Tibial artery (tissue), 4 donors: ENCODE measurements at regions not wholly inside any gene's neighbourhood (a gene's known extent, or its start where the extent isn't known, plus 50 kb on each side); places are given as distances from the start of the nearest gene placed in this dataset.
A peak's percentile ranks its signal among the peaks of the same experiment; 100 is the strongest.

Experiments used
- DNase-seq, 2 donors: peaks; one replicate each; pipeline ENCODE4 v3.0.0-alpha.2; 2019
- H3K27ac ChIP-seq, 2 donors: fragments of 200-600 bp; sonication (generic) in 1 of 2; 1 replicate in 1 of 2; 2 replicates in 1 of 2; pipeline ENCODE4 v1.5.1; 2018 to 2019; ENCODE audit warnings: mild to moderate bottlenecking in 1 of 2
- H3K27me3 ChIP-seq, 2 donors: fragments of 200-600 bp; sonication (generic) in 1 of 2; one replicate each; pipeline versions ENCODE4 v1.5.1 to v1.6.0; 2016 to 2019
- H3K36me3 ChIP-seq, 3 donors: fragments of 200-600 bp; sonication (generic) in 2 of 3; one replicate each; pipeline ENCODE4 v1.5.1; 2016 to 2019; ENCODE audit warnings: mild to moderate bottlenecking in 2 of 3
- H3K4me1 ChIP-seq, 4 donors: fragments of 200-600 bp; sonication (generic) in 2 of 4; 1 replicate in 3 of 4; 2 replicates in 1 of 4; pipeline ENCODE4 v1.5.1; 2016 to 2019
- H3K4me3 ChIP-seq, 2 donors: fragments of 200-600 bp; sonication (generic) in 1 of 2; 1 replicate in 1 of 2; 2 replicates in 1 of 2; pipeline ENCODE4 v1.5.1; 2018 to 2019; ENCODE audit warnings: mild to moderate bottlenecking in 2 of 2
- H3K9me3 ChIP-seq, 3 donors: fragments of 200-600 bp; sonication (generic) in 1 of 3; one replicate each; pipeline ENCODE4 v1.5.1; 2016 to 2019
- CTCF ChIP-seq, 2 experiments: fragments of 200-600 bp in 1 of 2; fragments of 450-650 bp in 1 of 2; IDR thresholded peaks; one replicate each; pipeline ENCODE4 v1.5.1; 2017 to 2019; ENCODE audit warnings: antibody characterized with exemption in 2 of 2, mild to moderate bottlenecking in 1 of 2, moderate library complexity in 1 of 2
- intact Hi-C: fragments of 100-400 bp; cut with DNase I; formaldehyde crosslinking; loops from one replicate; pipeline ENCODE4 v1.15.0; 2023; ENCODE audit warnings: low total_unique reads

- Histone ChIP-seq H3K27ac (peak overlapping the region in 1 of 2 donors; percentile 29), H3K36me3 (no peaks in the 10 kb centered on the region), H3K27me3 (no peaks in the 10 kb centered on the region), H3K4me3 (no peak overlapping the region), H3K4me1 (peaks cover 0 to 45% (median 0%) of the 10 kb centered on the region in 4 donors), H3K9me3 (no peaks in the 10 kb centered on the region)
- intact Hi-C loops = no loop called here
- TF ChIP-seq CTCF (IDR thresholded peaks at IDR 0.05) = no peak
- no peak for DNase-seq
These were observed 99.2 kb upstream of the PIK3CG start for GRCh38 chr7:106765727-106766355.

DNA sequence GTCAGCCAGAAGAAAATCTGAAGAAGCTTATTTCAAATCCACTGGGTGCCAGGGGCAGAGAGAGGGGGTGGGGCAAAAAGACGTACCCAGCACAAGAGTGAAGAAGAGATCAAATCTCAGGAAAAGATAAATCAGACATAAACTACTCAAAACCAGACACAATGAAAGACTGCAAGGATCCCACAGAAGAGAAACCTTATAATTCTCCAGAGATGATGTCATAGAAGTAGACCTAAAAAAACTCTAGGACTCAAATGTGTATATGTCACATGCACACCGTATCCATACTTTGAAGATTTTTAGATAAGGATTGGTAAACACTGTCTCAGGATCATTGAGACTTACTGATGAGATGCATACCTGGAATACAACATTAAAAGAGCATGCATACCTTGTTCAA, 98.5 kb upstream of the PIK3CG start:
- Histone ChIP-seq H3K4me1 (peaks cover 0 to 45% (median 0%) of the 10 kb centered on the region in 4 donors), H3K9me3 (no peaks in the 10 kb centered on the region), H3K36me3 (no peaks in the 10 kb centered on the region), H3K27me3 (no peaks in the 10 kb centered on the region), H3K4me3 (no peak overlapping the region), H3K27ac (peak overlapping the region in 1 of 2 donors; percentile 29)
- intact Hi-C loops = no loop called here
- no peak for DNase-seq
- no peak for TF ChIP-seq CTCF (IDR thresholded peaks at IDR 0.05)

DNA sequence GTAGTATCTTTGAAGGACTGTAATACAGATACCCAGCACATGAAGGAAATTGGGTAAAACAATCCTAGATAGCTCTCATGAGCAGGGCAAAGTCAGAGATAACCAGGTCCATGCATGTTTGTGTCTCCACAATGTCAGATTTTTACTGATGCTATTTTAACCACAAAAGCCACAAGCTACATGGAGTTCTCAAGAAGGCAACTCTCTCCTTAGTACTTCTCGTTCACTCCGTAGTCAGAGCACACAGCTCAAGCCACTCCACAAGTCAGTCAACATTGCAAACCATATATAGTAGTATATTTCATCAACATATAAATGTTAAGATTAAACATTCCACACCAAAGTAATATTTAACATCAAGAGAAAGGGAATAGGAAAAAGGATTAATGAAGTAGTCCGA, 98.0 kb upstream of the PIK3CG start:
- peaks cover 0 to 45% (median 0%) of the 10 kb centered on the region in 4 donors for H3K4me1 ChIP-seq
- H3K4me3 ChIP-seq = no peak overlapping the region
- H3K9me3 ChIP-seq = no peaks in the 10 kb centered on the region
- intact Hi-C loops = no loop called here
- no peaks in the 10 kb centered on the region for H3K27me3 ChIP-seq
- DNase-seq = no peak
- no peaks in the 10 kb centered on the region for H3K36me3 ChIP-seq
- H3K27ac ChIP-seq = peak overlapping the region in 1 of 2 donors; percentile 7
- TF ChIP-seq CTCF (IDR thresholded peaks at IDR 0.05) = no peak

DNA sequence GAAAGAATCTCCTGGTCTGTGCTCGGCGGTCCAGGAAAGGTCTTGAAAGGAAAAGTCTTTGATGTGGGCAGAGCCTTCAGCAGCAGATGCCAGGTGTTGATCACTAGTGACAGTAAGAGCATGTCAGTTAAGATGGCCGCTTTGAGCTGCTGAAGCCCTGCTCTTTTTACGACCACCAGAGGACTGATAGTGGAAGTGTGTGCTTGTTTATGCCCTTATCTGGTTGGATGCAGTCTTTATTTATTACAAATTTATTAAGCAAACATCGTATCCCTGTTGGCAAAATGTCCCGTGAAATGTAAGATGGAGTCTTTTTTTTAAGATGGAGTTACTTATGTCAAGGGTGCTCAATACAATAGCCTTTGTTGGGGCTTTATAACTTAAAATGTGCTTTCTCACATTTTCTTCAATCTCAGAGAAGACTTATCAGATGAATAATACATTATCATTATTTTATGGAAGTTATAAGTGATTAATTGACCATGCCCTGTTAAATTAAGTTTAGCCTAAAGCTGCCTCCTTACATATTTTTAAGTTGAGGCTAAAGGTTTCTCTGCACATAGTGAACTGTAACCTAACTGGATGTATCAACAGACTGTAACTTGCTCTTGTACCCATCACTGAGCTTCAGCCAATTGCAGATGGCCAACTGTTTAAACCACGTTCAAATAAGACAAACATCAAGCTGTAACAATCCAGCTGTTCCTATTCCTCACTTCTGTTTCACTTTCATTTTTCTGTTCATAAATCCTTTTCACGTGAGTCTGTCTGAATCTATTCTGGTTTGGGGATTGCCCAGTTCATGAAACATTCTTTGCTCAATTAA, 97.4 kb upstream of the PIK3CG start:
- Histone ChIP-seq H3K36me3 (no peaks in the 10 kb centered on the region), H3K27me3 (no peaks in the 10 kb centered on the region), H3K9me3 (no peaks in the 10 kb centered on the region), H3K27ac (peak overlapping the region in 1 of 2 donors; percentile 56), H3K4me1 (peaks cover 0 to 45% (median 0%) of the 10 kb centered on the region in 4 donors), H3K4me3 (peak overlapping the region; percentile 9 to 10)
- TF ChIP-seq CTCF (IDR thresholded peaks at IDR 0.05) = no peak
- intact Hi-C loops = no loop called here
- no peak for DNase-seq

- intact Hi-C loops = no loop called here
- peak overlapping the region in 1 of 2 donors; percentile 56 for H3K27ac ChIP-seq
These were observed 96.7 kb upstream of the PIK3CG start for GRCh38 chr7:106768324-106768751.

More at GRCh38 chr7:106768324-106768751, 96.7 kb upstream of the PIK3CG start:
- peaks cover 0 to 45% (median 0%) of the 10 kb centered on the region in 4 donors for H3K4me1 ChIP-seq
- no peak for TF ChIP-seq CTCF (IDR thresholded peaks at IDR 0.05)
- H3K36me3 ChIP-seq = no peaks in the 10 kb centered on the region
- no peaks in the 10 kb centered on the region for H3K9me3 ChIP-seq
- H3K27me3 ChIP-seq = no peaks in the 10 kb centered on the region
- no peak for DNase-seq
- H3K4me3 ChIP-seq = peak overlapping the region; percentile 9 to 10
